ENCODE measurements at regions not wholly inside any gene's neighbourhood (a gene's known extent, or its start where the extent isn't known, plus 50 kb on each side); places are given as distances from the start of the nearest gene placed in this dataset.

- TF ChIP-seq CTCF (IDR thresholded peaks at IDR 0.05) (no peak), POLR2A (IDR thresholded peaks at IDR 0.05) (no peak)
Observed at GRCh38 chr5:18662231-18662630, 1028.0 kb downstream of the TAF11L14 start.

Data from adrenal gland (tissue), 5 donors.